ENCODE measurements at regions not wholly inside any gene's neighbourhood (a gene's known extent, or its start where the extent isn't known, plus 50 kb on each side); places are given as distances from the start of the nearest gene placed in this dataset.
"Not testable (repeated sequence)": the region's sequence is repeated elsewhere in the genome, so short reads cannot be mapped to it uniquely, and the experiment has no call there.

DNA sequence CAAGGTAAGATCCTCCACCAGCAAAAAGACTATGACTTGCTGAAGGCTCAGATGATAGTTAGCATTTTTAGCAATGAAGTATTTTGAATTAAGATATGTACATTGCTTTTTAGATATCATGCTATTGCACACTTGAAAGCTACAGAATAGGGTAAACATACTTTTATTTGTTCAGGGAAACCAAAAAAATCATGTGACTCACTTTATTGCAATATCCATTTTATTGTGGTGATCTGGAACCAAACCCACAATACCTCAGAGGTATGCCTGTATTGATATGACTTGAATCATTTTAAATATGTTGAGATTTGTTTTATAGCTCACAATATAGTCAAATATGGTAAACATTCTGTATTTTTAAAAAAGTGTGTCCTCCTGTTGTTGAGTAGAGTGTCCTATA, 96.1 kb downstream of the DIO3 start:
- no peak for DNase-seq
- Histone ChIP-seq H3K36me3 (ENCODE audit: control insufficient read depth in 4 of 4, insufficient read depth in 4 of 4, low read length in 3 of 4) (no peaks in the 10 kb centered on the region), H3K27me3 (replicated peaks in 2 of 5; ENCODE audit: control insufficient read depth in 4 of 5, insufficient read depth in 5 of 5, low read length in 4 of 5) (peaks cover 0 to 5% (median 2%) of the 10 kb centered on the region in 5 experiments), H3K9me3 (ENCODE audit: control extremely low read depth in 1 of 5, control insufficient read depth in 4 of 5, insufficient read depth in 2 of 5, low read depth in 1 of 5, low read length in 4 of 5) (no peaks in the 10 kb centered on the region), H3K27ac (ENCODE audit: insufficient read depth in 1 of 2, low read depth in 1 of 2, low read length in 2 of 2, poor library complexity in 1 of 2, severe bottlenecking in 2 of 2) (no peak overlapping the region), H3K4me3 (ENCODE audit: control insufficient read depth in 1 of 7, extremely low read depth in 1 of 7, insufficient read depth in 4 of 7, low read depth in 2 of 7, low read length in 6 of 7) (no peak overlapping the region), H3K4me1 (ENCODE audit: control extremely low read depth in 1 of 4, control insufficient read depth in 4 of 4, insufficient read depth in 4 of 4, low read length in 3 of 4) (no peaks in the 10 kb centered on the region)
- POLR2A ChIA-PET, result no interaction called here
- CTCF ChIA-PET, result no interaction called here

GRCh38 chr14:101665478-101666078, 95.9 kb upstream of the PPP2R5C start:
- Histone ChIP-seq H3K27ac (ENCODE audit: insufficient read depth in 1 of 2, low read depth in 1 of 2, low read length in 2 of 2, poor library complexity in 1 of 2, severe bottlenecking in 2 of 2) (no peak overlapping the region), H3K4me3 (ENCODE audit: control insufficient read depth in 1 of 7, extremely low read depth in 1 of 7, insufficient read depth in 4 of 7, low read depth in 2 of 7, low read length in 6 of 7) (no peak overlapping the region), H3K36me3 (ENCODE audit: control insufficient read depth in 4 of 4, insufficient read depth in 4 of 4, low read length in 3 of 4) (no peaks in the 10 kb centered on the region), H3K27me3 (replicated peaks in 2 of 5; ENCODE audit: control insufficient read depth in 4 of 5, insufficient read depth in 5 of 5, low read length in 4 of 5) (no peaks in the 10 kb centered on the region), H3K4me1 (ENCODE audit: control extremely low read depth in 1 of 4, control insufficient read depth in 4 of 4, insufficient read depth in 4 of 4, low read length in 3 of 4) (no peaks in the 10 kb centered on the region), H3K9me3 (ENCODE audit: control extremely low read depth in 1 of 5, control insufficient read depth in 4 of 5, insufficient read depth in 2 of 5, low read depth in 1 of 5, low read length in 4 of 5) (peaks cover 2 to 15% (median 5%) of the 10 kb centered on the region in 5 experiments)
- POLR2A ChIA-PET, result no interaction called here
- CTCF ChIA-PET, result interaction anchor here (0.8 to 1.0 kb wide), 3 partner anchors 11 to 1281 kb away, joined by 3 to 4 read pairs (median 3); no protein-coding TSS in a partner anchor
- 60% methylated on average over 2 of the region's 3 CpGs for WGBS (ENCODE audit: insufficient coverage)
- DNase-seq, result peak; percentile 75 to 88 (median 84)

DNA sequence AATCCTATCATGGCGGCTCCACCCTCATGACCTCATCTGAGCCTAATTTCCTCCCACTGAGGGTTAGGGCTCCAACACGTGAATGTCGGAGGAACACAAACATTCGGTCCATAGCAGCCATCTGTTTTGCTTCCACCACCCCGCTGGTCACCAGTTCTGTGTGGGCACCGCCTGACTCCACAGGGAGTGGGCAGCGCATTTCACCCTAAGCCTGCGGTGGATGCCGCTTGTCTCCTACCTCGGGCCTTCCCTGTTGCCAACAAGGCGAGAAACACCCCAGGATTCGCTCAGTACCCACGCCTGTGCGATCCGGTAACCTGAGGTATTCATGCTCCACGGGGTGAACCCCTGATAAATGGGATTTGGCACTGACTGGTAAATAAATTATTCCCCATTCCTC, 95.2 kb upstream of the PPP2R5C start:
- CTCF ChIA-PET, result no interaction called here
- POLR2A ChIA-PET, result no interaction called here
- DNase-seq, result no peak

DNA sequence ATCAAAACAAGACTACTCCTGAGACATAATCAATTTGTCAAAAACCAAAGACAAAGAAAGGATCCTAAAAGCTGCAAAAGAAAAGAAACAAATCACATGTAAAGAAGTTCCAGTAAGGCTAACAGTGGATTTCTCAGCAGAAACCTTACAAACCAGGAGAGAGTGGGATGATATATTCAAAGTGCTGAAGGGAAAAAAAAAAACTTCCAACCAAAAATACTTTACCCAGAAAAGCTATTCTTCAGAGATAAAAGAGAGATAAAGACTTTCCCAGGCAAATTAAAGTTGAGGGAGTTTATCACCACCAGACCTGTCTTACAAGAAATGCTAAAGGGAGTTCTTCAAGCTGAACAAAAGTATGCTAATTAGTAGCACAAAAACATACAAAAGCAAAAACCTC, 91.9 kb upstream of the PPP2R5C start:
- H3K4me3 ChIP-seq (ENCODE audit: control insufficient read depth in 1 of 7, extremely low read depth in 1 of 7, insufficient read depth in 4 of 7, low read depth in 2 of 7, low read length in 6 of 7), result no peak overlapping the region
- peaks cover 2 to 15% (median 5%) of the 10 kb centered on the region in 5 experiments for H3K9me3 ChIP-seq (ENCODE audit: control extremely low read depth in 1 of 5, control insufficient read depth in 4 of 5, insufficient read depth in 2 of 5, low read depth in 1 of 5, low read length in 4 of 5)
- no peaks in the 10 kb centered on the region for H3K4me1 ChIP-seq (ENCODE audit: control extremely low read depth in 1 of 4, control insufficient read depth in 4 of 4, insufficient read depth in 4 of 4, low read length in 3 of 4)
- POLR2A ChIA-PET, result no interaction called here
- H3K36me3 ChIP-seq (ENCODE audit: control insufficient read depth in 4 of 4, insufficient read depth in 4 of 4, low read length in 3 of 4), result no peaks in the 10 kb centered on the region
- no peak overlapping the region for H3K27ac ChIP-seq (ENCODE audit: insufficient read depth in 1 of 2, low read depth in 1 of 2, low read length in 2 of 2, poor library complexity in 1 of 2, severe bottlenecking in 2 of 2)
- no peak for DNase-seq
- peaks cover 0 to 2% (median 0%) of the 10 kb centered on the region in 5 experiments for H3K27me3 ChIP-seq (replicated peaks in 2 of 5; ENCODE audit: control insufficient read depth in 4 of 5, insufficient read depth in 5 of 5, low read length in 4 of 5)
- CTCF ChIA-PET, result interaction anchor here (0.9 to 1.2 kb wide), 2 partner anchors 763 to 1023 kb away, joined by 3 to 4 read pairs; no protein-coding TSS in a partner anchor

More for the DNA sequence above, 95.2 kb upstream of the PPP2R5C start:
- Histone ChIP-seq H3K9me3 (ENCODE audit: control extremely low read depth in 1 of 5, control insufficient read depth in 4 of 5, insufficient read depth in 2 of 5, low read depth in 1 of 5, low read length in 4 of 5) (peaks cover 2 to 15% (median 5%) of the 10 kb centered on the region in 5 experiments), H3K4me1 (ENCODE audit: control extremely low read depth in 1 of 4, control insufficient read depth in 4 of 4, insufficient read depth in 4 of 4, low read length in 3 of 4) (no peaks in the 10 kb centered on the region), H3K36me3 (ENCODE audit: control insufficient read depth in 4 of 4, insufficient read depth in 4 of 4, low read length in 3 of 4) (no peaks in the 10 kb centered on the region), H3K4me3 (ENCODE audit: control insufficient read depth in 1 of 7, extremely low read depth in 1 of 7, insufficient read depth in 4 of 7, low read depth in 2 of 7, low read length in 6 of 7) (no peak overlapping the region), H3K27me3 (replicated peaks in 2 of 5; ENCODE audit: control insufficient read depth in 4 of 5, insufficient read depth in 5 of 5, low read length in 4 of 5) (no peaks in the 10 kb centered on the region), H3K27ac (ENCODE audit: insufficient read depth in 1 of 2, low read depth in 1 of 2, low read length in 2 of 2, poor library complexity in 1 of 2, severe bottlenecking in 2 of 2) (no peak overlapping the region)
- WGBS (ENCODE audit: insufficient coverage), result 94% methylated on average over 15 of the region's 16 CpGs

- peaks cover 0 to 2% (median 0%) of the 10 kb centered on the region in 5 experiments for H3K27me3 ChIP-seq (replicated peaks in 2 of 5; ENCODE audit: control insufficient read depth in 4 of 5, insufficient read depth in 5 of 5, low read length in 4 of 5)
- peaks cover 2 to 21% (median 5%) of the 10 kb centered on the region in 5 experiments for H3K9me3 ChIP-seq (ENCODE audit: control extremely low read depth in 1 of 5, control insufficient read depth in 4 of 5, insufficient read depth in 2 of 5, low read depth in 1 of 5, low read length in 4 of 5)
- CTCF ChIA-PET, result no interaction called here
- no peak overlapping the region for H3K4me3 ChIP-seq (ENCODE audit: control insufficient read depth in 1 of 7, extremely low read depth in 1 of 7, insufficient read depth in 4 of 7, low read depth in 2 of 7, low read length in 6 of 7)
- H3K27ac ChIP-seq (ENCODE audit: insufficient read depth in 1 of 2, low read depth in 1 of 2, low read length in 2 of 2, poor library complexity in 1 of 2, severe bottlenecking in 2 of 2), result no peak overlapping the region
- H3K36me3 ChIP-seq (ENCODE audit: control insufficient read depth in 4 of 4, insufficient read depth in 4 of 4, low read length in 3 of 4), result no peaks in the 10 kb centered on the region
- POLR2A ChIA-PET, result no interaction called here
- 68% methylated on average over 3 of the region's 5 CpGs for WGBS (ENCODE audit: insufficient coverage)
- H3K4me1 ChIP-seq (ENCODE audit: control extremely low read depth in 1 of 4, control insufficient read depth in 4 of 4, insufficient read depth in 4 of 4, low read length in 3 of 4), result no peaks in the 10 kb centered on the region
- DNase-seq, result no peak
Observed at GRCh38 chr14:101673873-101674272, 87.6 kb upstream of the PPP2R5C start.

DNA sequence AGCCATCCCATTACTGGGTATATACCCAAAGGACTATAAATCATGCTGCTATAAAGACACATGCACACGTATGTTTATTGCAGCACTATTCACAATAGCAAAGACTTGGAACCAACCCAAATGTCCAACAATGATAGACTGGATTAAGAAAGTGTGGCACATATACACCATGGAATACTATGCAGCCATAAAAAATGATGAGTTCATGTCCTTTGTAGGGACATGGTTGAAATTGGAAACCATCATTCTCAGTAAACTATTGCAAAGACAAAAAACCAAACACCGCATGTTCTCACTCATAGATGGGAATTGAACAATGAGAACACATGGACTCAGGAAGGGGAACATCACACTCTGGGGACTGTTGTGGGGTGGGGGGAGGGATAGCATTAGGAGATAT, 85.7 kb upstream of the PPP2R5C start:
- H3K9me3 ChIP-seq (ENCODE audit: control extremely low read depth in 1 of 5, control insufficient read depth in 4 of 5, insufficient read depth in 2 of 5, low read depth in 1 of 5, low read length in 4 of 5); H3K27me3 ChIP-seq (replicated peaks in 2 of 5; ENCODE audit: control insufficient read depth in 4 of 5, insufficient read depth in 5 of 5, low read length in 4 of 5); CTCF ChIA-PET; DNase-seq; H3K4me3 ChIP-seq (ENCODE audit: control insufficient read depth in 1 of 7, extremely low read depth in 1 of 7, insufficient read depth in 4 of 7, low read depth in 2 of 7, low read length in 6 of 7); POLR2A ChIA-PET; H3K27ac ChIP-seq (ENCODE audit: insufficient read depth in 1 of 2, low read depth in 1 of 2, low read length in 2 of 2, poor library complexity in 1 of 2, severe bottlenecking in 2 of 2); H3K4me1 ChIP-seq (ENCODE audit: control extremely low read depth in 1 of 4, control insufficient read depth in 4 of 4, insufficient read depth in 4 of 4, low read length in 3 of 4); H3K36me3 ChIP-seq (ENCODE audit: control insufficient read depth in 4 of 4, insufficient read depth in 4 of 4, low read length in 3 of 4): not testable (repeated sequence)
- no CpG with 5 or more reads among the region's 2 CpGs for WGBS (ENCODE audit: insufficient coverage)

GRCh38 chr14:101677912-101678327, 83.6 kb upstream of the PPP2R5C start:
- H3K4me3 ChIP-seq (ENCODE audit: control insufficient read depth in 1 of 7, extremely low read depth in 1 of 7, insufficient read depth in 4 of 7, low read depth in 2 of 7, low read length in 6 of 7); H3K27me3 ChIP-seq (replicated peaks in 2 of 5; ENCODE audit: control insufficient read depth in 4 of 5, insufficient read depth in 5 of 5, low read length in 4 of 5); POLR2A ChIA-PET; DNase-seq; CTCF ChIA-PET; H3K4me1 ChIP-seq (ENCODE audit: control extremely low read depth in 1 of 4, control insufficient read depth in 4 of 4, insufficient read depth in 4 of 4, low read length in 3 of 4); H3K27ac ChIP-seq (ENCODE audit: insufficient read depth in 1 of 2, low read depth in 1 of 2, low read length in 2 of 2, poor library complexity in 1 of 2, severe bottlenecking in 2 of 2); H3K9me3 ChIP-seq (ENCODE audit: control extremely low read depth in 1 of 5, control insufficient read depth in 4 of 5, insufficient read depth in 2 of 5, low read depth in 1 of 5, low read length in 4 of 5); H3K36me3 ChIP-seq (ENCODE audit: control insufficient read depth in 4 of 4, insufficient read depth in 4 of 4, low read length in 3 of 4): not testable (repeated sequence)
- WGBS (ENCODE audit: insufficient coverage), result 98% methylated on average over 11 of the region's 11 CpGs

Measured in common myeloid progenitor, CD34-positive (primary cell).